ENCODE measurements at regions not wholly inside any gene's neighbourhood (a gene's known extent, or its start where the extent isn't known, plus 50 kb on each side); places are given as distances from the start of the nearest gene placed in this dataset.

DNA sequence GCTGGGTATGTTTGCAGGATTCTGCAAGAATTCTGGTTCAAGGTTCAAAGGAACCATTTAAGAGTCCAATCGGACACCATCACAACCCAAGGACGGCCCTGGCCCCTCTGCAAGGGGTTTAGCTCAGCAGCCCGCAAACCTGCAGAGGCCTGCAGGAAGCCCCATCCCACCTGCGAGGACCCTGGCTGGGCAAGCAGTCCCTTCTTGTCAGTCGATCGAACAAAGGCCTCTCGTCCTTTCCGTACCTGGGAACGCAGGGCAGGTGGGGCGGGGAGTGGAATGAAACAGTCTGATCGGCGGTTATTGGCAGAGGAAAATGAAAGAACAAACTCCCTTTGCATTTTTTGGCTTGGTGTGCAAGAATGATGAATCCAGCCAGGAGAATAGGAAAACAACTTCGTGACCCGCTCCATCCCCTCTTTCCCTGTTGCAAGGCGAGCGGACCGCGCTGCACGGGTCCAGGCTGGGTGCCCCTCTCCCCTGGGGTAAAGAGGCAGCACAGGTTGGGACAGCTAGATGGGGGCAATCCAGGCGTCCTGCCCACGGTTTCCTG, 73.7 kb downstream of the INSIG1 start:
- no peak for DNase-seq
- no peak for TF ChIP-seq POLR2AphosphoS5 (IDR thresholded peaks at IDR 0.05)
- TF ChIP-seq, protein P1, sequence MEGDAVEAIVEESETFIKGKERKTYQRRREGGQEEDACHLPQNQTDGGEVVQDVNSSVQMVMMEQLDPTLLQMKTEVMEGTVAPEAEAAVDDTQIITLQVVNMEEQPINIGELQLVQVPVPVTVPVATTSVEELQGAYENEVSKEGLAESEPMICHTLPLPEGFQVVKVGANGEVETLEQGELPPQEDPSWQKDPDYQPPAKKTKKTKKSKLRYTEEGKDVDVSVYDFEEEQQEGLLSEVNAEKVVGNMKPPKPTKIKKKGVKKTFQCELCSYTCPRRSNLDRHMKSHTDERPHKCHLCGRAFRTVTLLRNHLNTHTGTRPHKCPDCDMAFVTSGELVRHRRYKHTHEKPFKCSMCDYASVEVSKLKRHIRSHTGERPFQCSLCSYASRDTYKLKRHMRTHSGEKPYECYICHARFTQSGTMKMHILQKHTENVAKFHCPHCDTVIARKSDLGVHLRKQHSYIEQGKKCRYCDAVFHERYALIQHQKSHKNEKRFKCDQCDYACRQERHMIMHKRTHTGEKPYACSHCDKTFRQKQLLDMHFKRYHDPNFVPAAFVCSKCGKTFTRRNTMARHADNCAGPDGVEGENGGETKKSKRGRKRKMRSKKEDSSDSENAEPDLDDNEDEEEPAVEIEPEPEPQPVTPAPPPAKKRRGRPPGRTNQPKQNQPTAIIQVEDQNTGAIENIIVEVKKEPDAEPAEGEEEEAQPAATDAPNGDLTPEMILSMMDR (IDR thresholded peaks at IDR 0.05): no peak
- no peak for TF ChIP-seq POLR2A (IDR thresholded peaks at IDR 0.05)
- TF ChIP-seq EP300 (IDR thresholded peaks at IDR 0.05): no peak
- no peaks in the 10 kb centered on the region for H3K36me3 ChIP-seq
- H3K4me3 ChIP-seq: no peak overlapping the region
- 16 to 23% methylated on average over 21 of the region's 21 CpGs for WGBS, 2 donors
- peaks cover 47 to 70% (median 68%) of the 10 kb centered on the region in 3 donors for H3K27me3 ChIP-seq
- intact Hi-C loops (cut with DNase I): loop anchor here (10.0 kb wide), 1 partner anchor 123 kb away; no protein-coding TSS in a partner anchor
- H3K4me1 ChIP-seq: peaks cover 0 to 40% (median 31%) of the 10 kb centered on the region in 4 donors
- H3K9me3 ChIP-seq: no peaks in the 10 kb centered on the region
- no peak overlapping the region for H3K27ac ChIP-seq

DNA sequence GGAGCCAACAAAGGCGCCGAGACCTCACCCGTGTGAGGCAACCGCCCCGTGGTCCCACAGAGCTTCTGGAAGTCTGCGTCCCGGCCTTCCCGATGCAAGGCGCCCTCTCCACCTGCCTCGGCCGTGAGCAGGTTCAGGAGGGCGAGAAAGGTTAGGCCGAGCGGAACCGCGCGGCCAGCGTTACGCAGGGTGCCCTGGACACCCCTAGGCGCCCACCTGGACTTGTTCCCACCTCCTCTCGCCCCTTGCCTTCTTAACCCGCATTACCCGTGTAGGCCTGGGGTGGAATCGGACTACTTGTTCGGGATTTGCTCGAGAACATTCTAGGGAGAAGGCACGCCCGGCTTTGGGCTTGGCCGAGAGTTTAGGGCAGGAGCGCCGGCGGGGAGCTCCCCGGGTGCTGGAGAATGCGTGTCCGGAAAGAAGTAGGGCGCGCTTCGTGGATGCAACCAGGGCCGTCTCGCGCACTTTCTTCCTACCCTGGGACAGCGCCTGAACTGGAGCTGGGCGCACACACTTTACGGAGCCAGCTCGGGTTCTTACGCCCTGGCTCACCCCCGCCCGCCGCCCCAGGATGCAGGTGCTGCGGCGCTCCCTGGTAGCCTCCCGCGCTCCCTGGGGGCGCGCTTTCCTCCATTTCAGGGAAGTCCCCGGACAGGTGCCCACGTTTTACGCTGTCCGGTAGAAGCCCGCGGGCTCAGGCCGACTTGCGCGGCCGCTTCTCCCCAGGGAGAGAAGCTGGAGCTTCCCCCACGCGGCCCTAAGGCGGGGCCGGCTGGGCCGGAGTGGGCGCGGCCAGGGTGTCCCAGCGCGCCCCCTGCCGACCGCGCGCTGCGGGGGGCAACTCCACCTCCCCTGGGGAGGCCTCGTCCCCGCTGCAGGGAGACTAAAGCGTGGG, 74.5 kb downstream of the INSIG1 start:
- Histone ChIP-seq H3K27ac (no peak overlapping the region), H3K27me3 (peaks cover 54 to 75% (median 75%) of the 10 kb centered on the region in 3 donors), H3K36me3 (no peaks in the 10 kb centered on the region), H3K4me3 (no peak overlapping the region), H3K4me1 (peaks cover 0 to 40% (median 31%) of the 10 kb centered on the region in 4 donors), H3K9me3 (no peaks in the 10 kb centered on the region)
- intact Hi-C loops (cut with DNase I): loop anchor here (10.0 kb wide), 1 partner anchor 123 kb away; no protein-coding TSS in a partner anchor
- TF ChIP-seq POLR2AphosphoS5 (IDR thresholded peaks at IDR 0.05): no peak
- no peak for TF ChIP-seq POLR2A (IDR thresholded peaks at IDR 0.05)
- TF ChIP-seq EP300 (IDR thresholded peaks at IDR 0.05): no peak
- TF ChIP-seq, protein P1 (IDR thresholded peaks at IDR 0.05): no peak
- 3 to 4% methylated on average over 82 of the region's 82 CpGs for WGBS, 2 donors
- DNase-seq: no peak

DNA sequence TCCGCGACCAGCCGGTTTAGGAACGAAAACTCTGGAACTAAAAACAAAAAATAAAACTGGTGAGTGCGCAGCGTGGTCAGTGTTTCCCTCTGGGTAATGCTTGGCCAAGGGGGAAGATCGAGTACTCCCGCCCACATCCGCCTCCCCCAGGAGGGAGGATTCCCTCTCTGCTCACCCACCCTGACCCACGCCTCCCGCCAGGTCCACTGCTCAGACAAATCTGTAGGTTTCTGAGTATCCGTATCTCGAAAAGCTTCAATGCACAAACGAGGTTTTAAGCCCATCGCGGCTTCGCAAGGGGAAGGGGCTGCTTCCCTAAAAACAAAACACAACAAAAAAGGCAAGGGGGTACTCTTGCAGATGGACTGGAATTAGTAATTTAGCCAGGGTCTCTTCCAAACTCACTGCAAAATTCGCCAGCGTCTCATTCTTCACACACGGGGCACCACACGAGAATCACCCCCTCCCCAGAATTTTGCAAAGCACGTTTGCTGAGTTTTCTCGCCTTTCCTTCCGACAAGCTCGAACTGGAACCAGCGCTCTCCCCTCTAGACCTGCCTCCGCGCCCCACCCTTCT, 75.2 kb downstream of the INSIG1 start:
- Histone ChIP-seq H3K27ac (no peak overlapping the region), H3K36me3 (no peaks in the 10 kb centered on the region), H3K9me3 (no peaks in the 10 kb centered on the region), H3K4me3 (peak overlapping the region in 3 of 4 donors; percentile 17 to 31 (median 30)), H3K27me3 (peaks cover 59 to 83% (median 82%) of the 10 kb centered on the region in 3 donors), H3K4me1 (peaks cover 0 to 46% (median 36%) of the 10 kb centered on the region in 4 donors)
- TF ChIP-seq POLR2A (IDR thresholded peaks at IDR 0.05): no peak
- TF ChIP-seq POLR2AphosphoS5 (IDR thresholded peaks at IDR 0.05): no peak
- TF ChIP-seq, protein P1 (IDR thresholded peaks at IDR 0.05): no peak
- no peak for TF ChIP-seq EP300 (IDR thresholded peaks at IDR 0.05)
- intact Hi-C loops (cut with DNase I): loop anchor here (10.0 kb wide), 1 partner anchor 122 kb away; no protein-coding TSS in a partner anchor
- WGBS, 2 donors: 4 to 9% methylated on average over 28 of the region's 28 CpGs
- DNase-seq: no peak

DNA sequence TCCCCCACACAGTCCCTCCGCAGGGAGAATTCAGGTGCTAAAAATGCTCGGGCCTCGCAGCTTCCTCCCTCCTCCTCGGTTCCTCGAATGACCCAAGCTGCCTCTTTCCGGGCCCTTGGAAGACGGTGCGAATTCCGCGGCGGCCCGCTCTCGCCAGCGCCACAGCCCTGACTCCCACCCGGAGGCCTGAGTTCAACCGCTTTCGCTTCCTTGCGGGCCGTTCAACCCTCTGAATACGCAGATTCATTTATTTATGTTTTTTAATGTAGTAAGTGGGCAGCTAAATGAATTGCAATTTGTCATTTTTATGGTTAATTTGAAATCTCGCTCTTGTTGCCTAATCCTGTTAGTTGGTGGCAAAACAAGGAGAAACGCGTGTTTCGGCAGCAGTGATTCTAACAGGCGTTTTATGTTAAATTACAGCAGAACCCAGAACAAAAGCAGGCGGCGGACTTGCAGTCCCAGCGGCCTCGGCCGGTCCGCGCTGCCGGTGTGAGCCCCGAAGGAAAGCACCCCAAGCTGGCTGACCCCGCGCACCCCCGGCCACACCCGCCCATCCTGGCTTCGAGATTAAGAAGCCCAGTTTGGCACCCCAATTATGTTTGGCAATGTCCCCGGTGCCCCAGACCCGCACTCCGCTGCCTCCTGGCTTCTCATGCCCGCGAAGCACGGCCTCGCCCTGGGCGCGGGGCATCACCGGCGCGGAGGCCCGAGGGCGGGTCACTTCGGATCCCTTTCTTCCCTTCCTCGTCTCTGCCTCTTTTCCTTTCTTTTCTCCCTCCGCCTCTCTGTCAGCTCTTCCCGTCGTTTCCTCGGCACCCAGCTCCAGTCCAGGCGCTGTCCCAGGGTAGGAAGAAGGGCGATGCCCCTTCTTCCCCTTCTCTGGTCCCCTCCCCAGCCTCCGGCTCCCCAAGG, 75.9 kb downstream of the INSIG1 start:
- Histone ChIP-seq H3K27ac (no peak overlapping the region), H3K27me3 (peaks cover 65 to 90% (median 90%) of the 10 kb centered on the region in 3 donors), H3K4me3 (peak overlapping the region in 3 of 4 donors; percentile 17 to 31 (median 30)), H3K36me3 (no peaks in the 10 kb centered on the region), H3K9me3 (no peaks in the 10 kb centered on the region), H3K4me1 (peaks cover 0 to 53% (median 42%) of the 10 kb centered on the region in 4 donors)
- 4% methylated on average over 62 of the region's 62 CpGs for WGBS, 2 donors
- no peak for DNase-seq
- intact Hi-C loops (cut with DNase I): loop anchor here (10.0 kb wide), 1 partner anchor 121 kb away; no protein-coding TSS in a partner anchor
- TF ChIP-seq EP300 (IDR thresholded peaks at IDR 0.05): no peak
- no peak for TF ChIP-seq POLR2A (IDR thresholded peaks at IDR 0.05)
- TF ChIP-seq, protein P1 (IDR thresholded peaks at IDR 0.05): no peak
- no peak for TF ChIP-seq POLR2AphosphoS5 (IDR thresholded peaks at IDR 0.05)
